ENCODE measurements at regions not wholly inside any gene's neighbourhood (a gene's known extent, or its start where the extent isn't known, plus 50 kb on each side); places are given as distances from the start of the nearest gene placed in this dataset.

GRCh38 chr10:100612601-100613595 is 77.2 kb downstream of the HIF1AN start:
- no peak for DNase-seq (ENCODE audit: low read depth in 2 of 2)

- no peak for DNase-seq (ENCODE audit: low read depth in 2 of 2)
These were observed 78.1 kb downstream of the HIF1AN start for GRCh38 chr10:100613846-100614245.

GRCh38 chr10:100614429-100615095 is 78.8 kb downstream of the HIF1AN start:
- no peak for DNase-seq (ENCODE audit: low read depth in 2 of 2)

DNA sequence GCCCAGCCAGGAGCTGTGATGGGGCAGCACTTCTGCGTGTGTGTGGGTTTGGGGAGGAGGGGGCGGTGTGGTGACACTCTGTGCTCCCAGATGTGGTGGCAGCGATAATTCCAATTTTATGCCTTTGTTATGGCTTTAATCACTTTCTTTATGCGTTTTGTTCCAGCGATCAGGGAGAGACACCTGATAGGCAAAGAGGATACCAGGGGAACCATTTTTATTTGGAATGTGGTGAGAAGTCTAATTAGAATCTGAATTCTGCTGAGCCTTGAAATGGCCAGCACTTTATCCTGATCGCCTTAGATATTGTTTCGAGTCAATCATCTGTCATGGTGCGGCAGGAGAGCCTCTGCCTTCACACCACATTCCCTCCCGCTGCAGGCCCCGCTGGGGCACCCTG is 79.5 kb downstream of the HIF1AN start:
- no peak for DNase-seq (ENCODE audit: low read depth in 2 of 2)

DNA sequence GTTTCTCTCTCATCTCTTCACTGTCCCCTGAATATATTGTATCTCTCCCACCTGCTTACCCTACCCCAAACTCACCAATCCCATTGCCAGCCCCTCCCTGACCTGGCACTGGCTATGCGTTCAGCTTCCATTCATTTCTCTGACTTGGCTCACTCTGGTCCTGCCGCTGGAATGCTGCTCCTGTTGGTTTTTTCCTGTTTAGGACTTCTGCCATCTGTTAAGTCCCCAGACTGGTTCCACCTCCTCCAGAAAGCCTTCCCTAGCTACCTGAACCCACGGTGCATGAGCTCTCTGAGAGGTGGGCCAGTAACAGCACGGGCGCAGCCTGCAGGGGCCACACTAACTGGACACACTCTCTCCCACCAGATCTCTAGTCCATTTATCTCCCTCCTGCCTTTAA is 80.2 kb downstream of the HIF1AN start:
- no peak for DNase-seq (ENCODE audit: low read depth in 2 of 2)

DNA sequence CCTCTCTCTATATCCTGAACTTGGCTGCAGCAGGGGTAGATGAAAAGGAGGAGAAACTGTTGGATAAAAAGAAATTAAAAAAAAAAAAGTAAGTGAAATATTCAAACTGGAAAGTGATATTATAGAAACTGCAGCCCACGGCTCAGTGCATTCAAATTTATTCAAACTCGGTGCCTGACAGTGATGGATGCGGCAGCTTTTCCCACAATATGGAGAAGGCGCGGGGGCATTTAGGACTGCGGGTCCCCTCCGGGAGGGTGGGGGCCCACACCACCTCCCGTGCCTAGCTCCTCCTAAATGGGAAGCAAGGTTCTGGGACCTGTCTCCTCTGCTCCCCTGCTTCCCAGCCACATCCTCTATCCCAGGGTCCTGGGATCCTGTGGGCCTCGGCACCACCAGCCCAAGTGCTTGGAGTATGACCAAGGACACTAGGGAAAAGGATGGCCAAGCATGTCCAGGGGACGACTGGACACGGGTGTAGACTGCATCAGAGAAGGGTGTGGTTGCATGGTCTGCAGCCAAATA is 82.4 kb downstream of the HIF1AN start:
- no peak for DNase-seq (ENCODE audit: low read depth in 2 of 2)

DNA sequence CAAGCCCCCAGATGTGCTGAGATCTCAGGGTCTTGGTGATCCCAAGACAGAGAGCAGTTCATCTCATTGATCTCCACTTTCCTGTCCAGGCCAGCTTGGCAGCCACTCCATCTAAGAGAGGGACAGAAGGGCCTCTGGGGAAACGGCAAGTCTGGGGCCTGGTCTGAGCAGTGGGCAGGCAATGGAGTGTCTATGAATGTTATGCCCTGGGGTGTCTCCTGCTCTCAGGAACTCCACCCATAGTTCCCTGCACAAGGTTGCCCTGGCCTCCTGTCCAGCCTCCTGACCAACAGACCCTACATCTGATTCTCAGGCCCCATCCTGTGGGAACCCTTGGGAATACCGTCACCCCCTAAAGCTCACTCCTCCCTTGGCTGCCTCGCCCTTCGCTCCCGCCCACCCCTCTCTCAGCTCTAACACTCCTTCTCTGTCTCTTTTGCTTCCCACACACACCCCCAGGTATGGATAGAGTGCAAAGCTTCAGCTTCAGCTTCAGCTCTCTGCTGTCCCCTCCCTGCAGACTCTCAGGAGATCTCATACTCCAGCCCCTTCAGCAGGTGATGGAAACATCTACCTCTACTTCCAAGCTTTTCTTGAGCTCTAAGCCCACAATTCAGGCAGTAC is 83.0 kb downstream of the HIF1AN start:
- DNase-seq (ENCODE audit: low read depth in 2 of 2), result no peak

GRCh38 chr10:100620087-100620835 is 84.5 kb downstream of the HIF1AN start:
- no peak for DNase-seq (ENCODE audit: low read depth in 2 of 2)

- DNase-seq (ENCODE audit: low read depth in 2 of 2), result peak in 1 of 2 donors; percentile 9
These were observed 85.8 kb downstream of the HIF1AN start for GRCh38 chr10:100621360-100622205.

- no peak for DNase-seq (ENCODE audit: low read depth in 2 of 2)
These were observed 87.2 kb downstream of the HIF1AN start for GRCh38 chr10:100622946-100623345.

DNA sequence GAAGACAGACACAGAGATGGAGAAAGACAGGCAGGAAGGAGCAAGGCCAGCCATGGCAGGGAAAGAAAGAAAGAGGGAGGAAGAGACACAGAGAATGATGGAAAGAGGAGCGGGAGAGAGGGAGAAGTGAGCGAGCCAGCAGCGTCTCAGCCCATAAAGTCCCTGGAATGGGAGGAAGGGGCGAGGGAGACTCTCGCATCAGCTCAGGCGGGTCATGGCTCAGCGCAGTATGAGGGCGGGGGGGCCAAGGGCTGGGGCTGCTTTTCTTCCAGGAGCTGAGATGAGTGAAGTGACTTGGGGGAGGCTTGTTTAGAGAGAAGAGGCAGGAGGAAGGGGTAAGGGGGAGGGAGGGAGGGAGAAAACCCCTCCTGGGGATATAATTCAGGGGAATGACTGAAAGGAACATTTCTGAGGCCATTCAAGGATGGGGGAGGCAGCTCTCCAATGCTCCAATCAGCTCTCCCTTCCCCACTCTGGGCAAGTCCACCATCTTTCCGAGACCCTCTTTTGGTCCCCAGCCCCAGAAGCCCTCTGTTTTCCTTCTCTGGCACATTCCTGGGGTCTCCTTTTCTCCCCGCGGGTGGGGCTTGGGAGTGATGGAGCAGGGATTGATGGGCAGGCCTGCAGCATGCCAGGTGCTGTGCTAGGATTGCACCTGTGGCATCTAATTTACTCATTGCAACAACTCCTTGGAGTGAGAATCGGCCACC is 87.9 kb downstream of the HIF1AN start:
- DNase-seq (ENCODE audit: low read depth in 2 of 2), result no peak

GRCh38 chr10:100624298-100624697 is 88.6 kb downstream of the HIF1AN start:
- no peak for DNase-seq (ENCODE audit: low read depth in 2 of 2)

DNA sequence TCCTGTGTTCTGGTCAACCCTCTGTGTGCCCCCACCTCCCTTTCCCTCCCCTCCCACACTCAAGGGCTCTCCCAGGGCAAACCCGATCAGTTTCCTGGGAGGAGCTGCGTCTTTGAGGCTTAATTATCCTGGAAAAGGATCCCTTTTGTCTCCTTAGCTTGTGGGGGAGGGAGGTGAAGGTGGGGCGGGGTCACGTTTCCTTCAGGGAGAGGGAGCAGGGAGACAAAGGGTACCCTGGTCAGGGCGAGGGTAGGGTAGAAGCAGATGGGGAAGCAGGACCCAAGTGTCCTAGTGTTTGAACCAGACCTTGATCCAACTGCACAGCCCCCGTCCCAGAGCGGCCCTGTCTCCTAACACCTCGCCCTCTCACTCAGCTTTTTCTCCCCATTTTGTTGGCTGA is 90.1 kb downstream of the HIF1AN start:
- DNase-seq (ENCODE audit: low read depth in 2 of 2), result no peak

GRCh38 chr10:100628061-100628460 is 92.3 kb downstream of the HIF1AN start:
- DNase-seq (ENCODE audit: low read depth in 2 of 2), result no peak

DNA sequence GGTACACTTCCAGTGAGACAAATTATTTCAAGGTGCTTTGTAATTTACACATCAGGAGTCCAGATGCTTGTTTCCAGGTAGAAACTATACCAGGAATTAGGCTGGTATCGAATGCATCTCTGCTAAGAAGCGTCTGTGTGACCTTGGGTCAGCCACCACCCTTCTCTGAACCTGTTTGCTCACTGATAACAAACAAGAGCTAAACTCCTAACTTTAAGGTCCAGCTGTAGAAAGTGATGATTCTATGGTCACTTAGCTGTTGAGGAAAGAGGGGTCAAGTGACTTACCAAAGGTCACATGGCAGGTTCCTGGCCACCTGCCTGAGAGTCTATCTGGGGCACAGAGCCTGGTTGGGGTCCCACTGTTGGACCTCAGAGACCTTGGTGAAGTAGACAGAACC is 95.4 kb downstream of the HIF1AN start:
- no peak for DNase-seq (ENCODE audit: low read depth in 2 of 2)

GRCh38 chr10:100632027-100632426 is 96.3 kb downstream of the HIF1AN start:
- no peak for DNase-seq (ENCODE audit: low read depth in 2 of 2)

GRCh38 chr10:100634034-100634433 is 98.3 kb downstream of the HIF1AN start:
- DNase-seq (ENCODE audit: low read depth in 2 of 2), result no peak

DNA sequence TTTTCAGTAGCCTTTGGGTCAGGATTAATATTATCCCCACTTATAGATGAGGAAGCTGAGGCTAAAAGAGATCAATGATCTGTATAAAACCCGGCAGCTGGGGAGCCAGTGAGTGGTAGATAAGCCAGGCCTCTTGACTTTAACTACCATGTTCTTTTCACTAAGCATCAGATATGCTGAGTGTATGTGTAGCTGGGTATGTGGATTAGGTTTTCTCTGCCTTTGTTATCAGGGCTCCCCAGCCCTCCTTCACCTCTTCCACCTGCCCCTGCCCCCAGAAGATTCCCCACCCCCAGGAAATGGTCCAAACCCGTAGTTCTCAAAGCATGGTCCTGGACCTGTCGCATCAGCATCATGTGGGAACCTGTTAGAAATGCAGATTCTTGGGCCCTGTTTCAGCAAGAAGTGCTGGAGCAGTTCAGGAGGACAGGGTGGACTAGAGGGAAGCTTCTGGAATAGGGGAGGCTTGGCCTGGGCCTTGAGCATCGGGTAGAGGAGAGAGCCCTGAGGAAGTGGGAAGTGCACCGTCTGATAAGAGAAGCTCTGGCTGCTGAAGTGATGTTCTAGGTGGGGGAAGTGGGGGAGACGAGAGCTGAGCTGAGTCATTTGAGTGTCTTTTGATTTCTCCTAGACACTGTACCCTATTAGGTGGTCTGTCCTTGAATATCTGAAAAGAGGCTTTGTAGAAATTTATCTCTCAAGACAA is 101.3 kb downstream of the HIF1AN start:
- no peak for DNase-seq (ENCODE audit: low read depth in 2 of 2)

DNA sequence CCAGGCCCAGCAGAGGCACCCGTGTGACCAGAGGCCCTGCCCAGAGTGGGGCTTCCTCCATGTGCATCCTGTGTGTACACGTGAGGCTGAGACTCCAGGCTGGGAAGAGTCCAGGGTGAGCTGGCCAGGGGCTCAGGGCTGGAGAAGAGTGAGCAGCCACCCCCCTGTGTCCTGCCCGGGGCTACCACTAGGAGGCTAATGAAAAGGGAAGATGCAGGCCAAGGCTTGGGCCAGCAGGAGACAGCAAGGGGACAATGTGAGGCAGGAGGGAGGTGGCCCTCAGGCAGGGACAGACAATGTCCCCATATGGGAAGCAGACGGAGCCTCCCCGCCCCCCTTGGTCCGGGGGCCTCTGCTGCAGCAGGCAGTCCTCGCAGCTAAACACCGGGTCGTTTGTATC is 102.0 kb downstream of the HIF1AN start:
- no peak for DNase-seq (ENCODE audit: low read depth in 2 of 2)

Measured in stimulated activated CD4-positive, alpha-beta T cell treated with anti-CD3 and anti-CD28 coated beads, Interleukin-15, amount 100 ng/mL, for 48 hours (primary cell).